GM23338 (cell line): ENCODE measurements at regions not wholly inside any gene's neighbourhood (a gene's known extent, or its start where the extent isn't known, plus 50 kb on each side); places are given as distances from the start of the nearest gene placed in this dataset.

Experiments
- ATAC-seq: fragments of 200-7000 bp; cut with Tn5 transposase; 3 replicates; pipeline ENCODE4 v1.9.1; 2020
- DNase-seq: peaks from one replicate; pipeline ENCODE4 v3.0.0-alpha.2; 2015; ENCODE audit warnings: low spot score
- H2AFZ ChIP-seq: fragments of 200-600 bp; sonication (generic); 2 replicates; pipeline ENCODE4 v1.8.0; 2016; ENCODE audit warnings: antibody characterized with exemption, mild to moderate bottlenecking, moderate library complexity
- H3F3A ChIP-seq: fragments of 200-600 bp; sonication (generic); replicated peaks from 2 replicates; pipeline ENCODE4 v1.8.0; 2017; ENCODE audit warnings: antibody characterized with exemption, mixed run types, low read depth
- H3K27ac ChIP-seq: fragments of 200-600 bp; sonication (generic); 2 replicates; pipeline ENCODE4 v1.6.1; 2016; ENCODE audit warnings: low read depth
- H3K27me3 ChIP-seq: fragments of 200-600 bp; sonication (generic); 2 replicates; pipeline ENCODE4 v1.8.0; 2016; ENCODE audit warnings: mild to moderate bottlenecking, mixed run types, moderate library complexity; ENCODE audit not compliant: insufficient read depth
- H3K36me3 ChIP-seq: fragments of 200-600 bp; sonication (generic); 2 replicates; pipeline ENCODE4 v1.8.0; 2016; ENCODE audit warnings: mild to moderate bottlenecking; ENCODE audit not compliant: insufficient read depth
- H3K4me1 ChIP-seq: fragments of 200-600 bp; sonication (generic); 2 replicates; pipeline ENCODE4 v1.8.0; 2016; ENCODE audit warnings: mild to moderate bottlenecking, moderate library complexity; ENCODE audit not compliant: insufficient read depth
- H3K4me2 ChIP-seq: fragments of 200-600 bp; sonication (generic); 2 replicates; pipeline ENCODE4 v1.7.1; 2017; ENCODE audit warnings: mixed run types
- H3K4me3 ChIP-seq: fragments of 200-600 bp; sonication (generic); 2 replicates; pipeline ENCODE4 v1.6.1; 2016; ENCODE audit warnings: mixed run types
- H3K79me2 ChIP-seq: fragments of 200-600 bp; sonication (generic); replicated peaks from 2 replicates; pipeline ENCODE4 v1.8.0; 2017; ENCODE audit warnings: mild to moderate bottlenecking; ENCODE audit not compliant: insufficient read depth
- H3K9me2 ChIP-seq: fragments of 200-600 bp; sonication (generic); 2 replicates; pipeline ENCODE4 v1.8.0; 2017; ENCODE audit not compliant: insufficient read depth
- H4K20me1 ChIP-seq: fragments of 200-600 bp; sonication (generic); replicated peaks from 2 replicates; pipeline ENCODE4 v1.8.0; 2017; ENCODE audit warnings: mild to moderate bottlenecking; ENCODE audit not compliant: insufficient read depth
- H3K27ac Mint-ChIP-seq: 2 replicates; pipeline ENCODE4 v1.8.0; 2020; ENCODE audit warnings: inconsistent platforms, mild to moderate bottlenecking, moderate library complexity, mixed read lengths
- H3K27me3 Mint-ChIP-seq: 3 replicates; pipeline ENCODE4 v1.8.0; 2022; ENCODE audit warnings: low read depth, mild to moderate bottlenecking, moderate library complexity, mixed read lengths, inconsistent platforms; ENCODE audit not compliant: insufficient read depth, poor library complexity
- H3K36me3 Mint-ChIP-seq: 3 replicates; pipeline ENCODE4 v1.8.0; 2021; ENCODE audit warnings: low read depth, mild to moderate bottlenecking, inconsistent platforms, moderate library complexity, mixed read lengths
- H3K4me1 Mint-ChIP-seq: 3 replicates; pipeline ENCODE4 v1.8.0; 2020; ENCODE audit warnings: mild to moderate bottlenecking, inconsistent platforms, mixed read lengths
- H3K4me3 Mint-ChIP-seq: 3 replicates; pipeline ENCODE4 v1.8.0; 2021; ENCODE audit warnings: moderate library complexity, mild to moderate bottlenecking, inconsistent platforms, mixed read lengths
- H3K9me3 Mint-ChIP-seq: 3 replicates; pipeline ENCODE4 v1.8.0; 2020; ENCODE audit warnings: moderate library complexity, mild to moderate bottlenecking, inconsistent platforms, mixed read lengths
- CREB1 ChIP-seq: fragments of 250-450 bp; sonication (Bioruptor Pico); IDR thresholded peaks from 2 replicates; pipeline ENCODE4 v1.5.0; 2020; ENCODE audit warnings: low read depth, mild to moderate bottlenecking, moderate library complexity
- ETS1 ChIP-seq: IDR thresholded peaks from 2 replicates; pipeline ENCODE4 v1.6.1; 2016; ENCODE audit warnings: antibody characterized with exemption
- EZH2 ChIP-seq: fragments of 200-600 bp; sonication (generic); IDR thresholded peaks from one replicate; pipeline ENCODE4 v1.8.0; 2017; ENCODE audit warnings: antibody characterized with exemption, mild to moderate bottlenecking, low read depth; ENCODE audit not compliant: unreplicated experiment
- EZH2phosphoT487 ChIP-seq: fragments of 200-600 bp; sonication (generic); IDR thresholded peaks from one replicate; pipeline ENCODE4 v1.8.1; 2018; ENCODE audit warnings: antibody characterized with exemption; ENCODE audit not compliant: unreplicated experiment
- JUNB ChIP-seq: IDR thresholded peaks from one replicate; pipeline ENCODE4 v1.6.1; 2016; ENCODE audit warnings: antibody characterized with exemption; ENCODE audit not compliant: unreplicated experiment
- POLR2AphosphoS5 ChIP-seq: IDR thresholded peaks from 2 replicates; pipeline ENCODE4 v1.6.1; 2016; ENCODE audit warnings: antibody characterized with exemption, low read depth
- ZNF114 ChIP-seq: fragments of 250-450 bp; sonication (Bioruptor Pico); IDR thresholded peaks from 2 replicates; pipeline ENCODE4 v1.5.0; 2020; ENCODE audit warnings: mild to moderate bottlenecking, moderate library complexity
- ZNF462 ChIP-seq: fragments of 250-450 bp; sonication (Bioruptor Pico); IDR thresholded peaks from 2 replicates; pipeline ENCODE4 v1.5.0; 2020; ENCODE audit warnings: mild to moderate bottlenecking, moderate library complexity
- TF ChIP-seq, protein P1 (sequence below), 2 experiments: fragments of 200-600 bp in 1 of 2; sonication (generic) in 1 of 2; conservative IDR thresholded peaks; 2 replicates each; pipeline versions ENCODE4 v1.5.1 to v1.6.1; 2016 to 2017; ENCODE audit warnings: antibody characterized with exemption in 2 of 2, low read depth in 2 of 2, mild to moderate bottlenecking in 2 of 2, moderate library complexity in 1 of 2

GRCh38 chr6:19895866-19896692 lies 58.9 kb downstream of the ID4 start:
- H3K27ac Mint-ChIP-seq = no peak overlapping the region; the same call in 1 of the 2 replicates
- no peak overlapping the region for H3K27ac ChIP-seq

GRCh38 chr6:19896693-19897010 lies 59.5 kb downstream of the ID4 start:
- Histone ChIP-seq H3K4me2 (no peak overlapping the region), H3F3A (no peaks in the 10 kb centered on the region), H3K4me3 (no peak overlapping the region), H3K9me2 (no peaks in the 10 kb centered on the region), H3K4me1 (no peaks in the 10 kb centered on the region), H4K20me1 (no peaks in the 10 kb centered on the region), H3K36me3 (no peaks in the 10 kb centered on the region), H2AFZ (peak overlapping the region; percentile 43; the same call in 1 of the 2 replicates), H3K27ac (no peak overlapping the region), H3K79me2 (no peaks in the 10 kb centered on the region), H3K27me3 (no peaks in the 10 kb centered on the region)
- DNase-seq = no peak
- Mint-ChIP-seq H3K9me3 (peaks cover 3% of the 10 kb centered on the region; the same call in 2 of the 3 replicates), H3K27ac (no peak overlapping the region; the same call in 1 of the 2 replicates), H3K36me3 (no peaks in the 10 kb centered on the region), H3K4me3 (no peak overlapping the region), H3K4me1 (peaks cover 2% of the 10 kb centered on the region; the same call in 1 of the 3 replicates), H3K27me3 (no peaks in the 10 kb centered on the region)
- no peak; the same call in 1 of the 3 replicates for ATAC-seq
- TF ChIP-seq ZNF462 (CRISPR knock-in tag) = peak; percentile 45; the same call in 1 of the 2 replicates
- no peak for TF ChIP-seq POLR2AphosphoS5
- TF ChIP-seq EZH2phosphoT487 = no peak
- no peak for TF ChIP-seq CREB1 (CRISPR knock-in tag)
- no peak for TF ChIP-seq JUNB

More at GRCh38 chr6:19895866-19896692, 58.9 kb downstream of the ID4 start:
- no peaks in the 10 kb centered on the region for H3F3A ChIP-seq
- no peak overlapping the region for H3K4me3 Mint-ChIP-seq
- H3K4me1 Mint-ChIP-seq = peaks cover 2% of the 10 kb centered on the region; the same call in 1 of the 3 replicates
- no peaks in the 10 kb centered on the region for H3K27me3 ChIP-seq
- no peak overlapping the region for H3K4me2 ChIP-seq
- peak overlapping the region; percentile 43; the same call in 1 of the 2 replicates for H2AFZ ChIP-seq
- H3K4me3 ChIP-seq = no peak overlapping the region
- no peaks in the 10 kb centered on the region for H3K9me2 ChIP-seq
- no peaks in the 10 kb centered on the region for H3K27me3 Mint-ChIP-seq
- H3K36me3 ChIP-seq = no peaks in the 10 kb centered on the region
- TF ChIP-seq EZH2phosphoT487 (no peak), ZNF114 (CRISPR knock-in tag) (no peak), CREB1 (CRISPR knock-in tag) (no peak), JUNB (no peak), ETS1 (no peak), EZH2 (no peak)
- TF ChIP-seq, protein P1, sequence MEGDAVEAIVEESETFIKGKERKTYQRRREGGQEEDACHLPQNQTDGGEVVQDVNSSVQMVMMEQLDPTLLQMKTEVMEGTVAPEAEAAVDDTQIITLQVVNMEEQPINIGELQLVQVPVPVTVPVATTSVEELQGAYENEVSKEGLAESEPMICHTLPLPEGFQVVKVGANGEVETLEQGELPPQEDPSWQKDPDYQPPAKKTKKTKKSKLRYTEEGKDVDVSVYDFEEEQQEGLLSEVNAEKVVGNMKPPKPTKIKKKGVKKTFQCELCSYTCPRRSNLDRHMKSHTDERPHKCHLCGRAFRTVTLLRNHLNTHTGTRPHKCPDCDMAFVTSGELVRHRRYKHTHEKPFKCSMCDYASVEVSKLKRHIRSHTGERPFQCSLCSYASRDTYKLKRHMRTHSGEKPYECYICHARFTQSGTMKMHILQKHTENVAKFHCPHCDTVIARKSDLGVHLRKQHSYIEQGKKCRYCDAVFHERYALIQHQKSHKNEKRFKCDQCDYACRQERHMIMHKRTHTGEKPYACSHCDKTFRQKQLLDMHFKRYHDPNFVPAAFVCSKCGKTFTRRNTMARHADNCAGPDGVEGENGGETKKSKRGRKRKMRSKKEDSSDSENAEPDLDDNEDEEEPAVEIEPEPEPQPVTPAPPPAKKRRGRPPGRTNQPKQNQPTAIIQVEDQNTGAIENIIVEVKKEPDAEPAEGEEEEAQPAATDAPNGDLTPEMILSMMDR (conservative IDR thresholded peaks at IDR 0.05; ENCODE audit: low read depth in 2 of 2) = no peak
- H3K36me3 Mint-ChIP-seq = no peaks in the 10 kb centered on the region
- H4K20me1 ChIP-seq = no peaks in the 10 kb centered on the region
- H3K9me3 Mint-ChIP-seq = peaks cover 3% of the 10 kb centered on the region; the same call in 2 of the 3 replicates
- no peaks in the 10 kb centered on the region for H3K79me2 ChIP-seq
- DNase-seq (no peak), ATAC-seq (no peak; the same call in 2 of the 3 replicates)
- no peaks in the 10 kb centered on the region for H3K4me1 ChIP-seq
